HUES64 (cell line): ENCODE measurements at regions not wholly inside any gene's neighbourhood (a gene's known extent, or its start where the extent isn't known, plus 50 kb on each side); places are given as distances from the start of the nearest gene placed in this dataset.

ENCODE experiments used
- H3K27ac ChIP-seq: 2 replicates; pipeline ENCODE4 v1.7.0; 2013; ENCODE audit warnings: low read depth, low read length, inconsistent platforms
- H3K27me3 ChIP-seq: 2 replicates; pipeline ENCODE4 v1.6.1; 2013; ENCODE audit warnings: mild to moderate bottlenecking, low read length; ENCODE audit not compliant: insufficient read depth
- H3K36me3 ChIP-seq: 2 replicates; pipeline ENCODE4 v1.6.1; 2013; ENCODE audit warnings: mild to moderate bottlenecking, low read length; ENCODE audit not compliant: insufficient read depth
- H3K4me1 ChIP-seq: 2 replicates; pipeline ENCODE4 v1.6.1; 2013; ENCODE audit warnings: mild to moderate bottlenecking, low read length, moderate library complexity; ENCODE audit not compliant: insufficient read depth
- H3K4me3 ChIP-seq: 2 replicates; pipeline ENCODE4 v1.5.1; 2013; ENCODE audit warnings: mild to moderate bottlenecking, low read length, moderate library complexity
- H3K9ac ChIP-seq: 2 replicates; pipeline ENCODE4 v1.6.1; 2013; ENCODE audit warnings: mild to moderate bottlenecking, low read depth, low read length
- H3K9me3 ChIP-seq: 2 replicates; pipeline ENCODE4 v1.6.1; 2013; ENCODE audit warnings: low read depth, low read length; ENCODE audit not compliant: insufficient read depth
- WGBS: fragments of 150-250, 120-280 bp; methylation state at CpG from one replicate; pipeline ENCODE4 v1.1.7; 2013; ENCODE audit warnings: missing lambda C conversion rate; 5-methylcytosine and 5-hydroxymethylcytosine counted together

DNA sequence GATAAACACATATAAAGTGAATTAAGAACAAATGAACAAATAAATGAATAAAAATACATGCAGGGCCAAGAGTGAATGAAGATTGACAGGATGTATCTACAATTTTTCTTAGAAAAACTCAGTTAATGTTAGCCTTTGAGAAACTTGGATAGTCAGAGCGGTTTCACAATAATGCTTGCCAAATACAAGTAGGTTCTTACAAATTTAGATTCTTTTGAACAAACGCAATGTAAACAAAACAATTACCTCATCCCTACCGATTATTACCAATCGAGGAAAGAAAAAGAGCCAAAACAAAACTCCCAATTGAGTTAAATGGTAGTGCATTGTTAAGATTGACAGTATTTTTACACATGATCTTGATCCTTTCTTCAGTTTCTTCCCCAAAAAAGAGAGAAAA, 176.9 kb upstream of the DEPDC1 start:
- Histone ChIP-seq H3K9me3 (no peaks in the 10 kb centered on the region), H3K4me3 (no peak overlapping the region), H3K27ac (no peak overlapping the region), H3K9ac (no peak overlapping the region), H3K36me3 (no peaks in the 10 kb centered on the region), H3K4me1 (no peaks in the 10 kb centered on the region), H3K27me3 (no peaks in the 10 kb centered on the region)
- WGBS: 100% methylated on average over 3 of the region's 4 CpGs

DNA sequence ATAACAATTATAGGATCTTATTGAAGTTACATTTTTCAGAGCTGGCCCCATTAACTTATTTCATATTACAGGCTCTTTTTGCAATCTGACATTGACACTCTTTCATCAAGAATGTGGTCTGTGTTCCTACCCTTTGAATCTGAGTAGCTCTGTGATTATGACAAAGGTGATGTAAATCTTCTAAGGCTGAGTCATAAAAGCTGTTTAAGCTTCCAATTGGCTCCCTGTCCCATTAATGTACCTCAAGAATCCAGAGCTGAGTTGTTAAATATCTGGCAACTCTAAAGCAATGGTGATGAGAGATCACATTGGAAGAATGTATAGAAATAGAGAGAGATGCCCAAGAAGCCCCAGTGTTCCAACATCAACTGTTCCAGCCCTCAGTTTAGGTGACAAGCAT, 178.5 kb upstream of the DEPDC1 start:
- Histone ChIP-seq H3K9me3 (no peaks in the 10 kb centered on the region), H3K9ac (no peak overlapping the region), H3K27ac (no peak overlapping the region), H3K4me3 (no peak overlapping the region), H3K27me3 (no peaks in the 10 kb centered on the region), H3K4me1 (no peaks in the 10 kb centered on the region), H3K36me3 (no peaks in the 10 kb centered on the region)

- WGBS: 100% methylated on average over 1 of the region's 1 CpG
- Histone ChIP-seq H3K4me1 (no peaks in the 10 kb centered on the region), H3K4me3 (no peak overlapping the region), H3K9ac (no peak overlapping the region), H3K27me3 (no peaks in the 10 kb centered on the region), H3K9me3 (no peaks in the 10 kb centered on the region), H3K36me3 (no peaks in the 10 kb centered on the region), H3K27ac (no peak overlapping the region)
Measured at GRCh38 chr1:68677684-68678351, 180.9 kb upstream of the DEPDC1 start.

DNA sequence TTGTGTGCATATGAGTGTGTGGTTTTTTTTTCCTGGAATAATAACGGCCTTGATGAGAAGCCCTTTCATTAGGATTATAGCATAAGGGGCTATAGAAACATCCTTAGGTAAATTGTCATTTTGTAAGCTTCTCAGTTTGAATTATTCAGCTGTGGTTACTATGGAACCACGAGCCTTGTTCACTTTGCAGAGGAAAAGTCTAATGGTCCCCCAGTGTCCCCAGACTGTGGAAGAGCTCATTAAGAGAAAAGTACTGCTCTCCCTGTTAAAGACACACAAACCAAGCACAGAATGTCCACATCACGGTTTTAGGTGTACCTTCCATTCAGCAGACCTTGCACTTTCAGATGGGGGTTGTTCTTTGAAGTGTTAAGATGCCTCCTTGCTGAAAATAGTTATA, 199.3 kb upstream of the DEPDC1 start:
- Histone ChIP-seq H3K36me3 (no peaks in the 10 kb centered on the region), H3K9ac (no peak overlapping the region), H3K27me3 (no peaks in the 10 kb centered on the region), H3K27ac (no peak overlapping the region), H3K4me1 (no peaks in the 10 kb centered on the region), H3K9me3 (no peaks in the 10 kb centered on the region), H3K4me3 (no peak overlapping the region)
- 93% methylated on average over 3 of the region's 3 CpGs for WGBS

DNA sequence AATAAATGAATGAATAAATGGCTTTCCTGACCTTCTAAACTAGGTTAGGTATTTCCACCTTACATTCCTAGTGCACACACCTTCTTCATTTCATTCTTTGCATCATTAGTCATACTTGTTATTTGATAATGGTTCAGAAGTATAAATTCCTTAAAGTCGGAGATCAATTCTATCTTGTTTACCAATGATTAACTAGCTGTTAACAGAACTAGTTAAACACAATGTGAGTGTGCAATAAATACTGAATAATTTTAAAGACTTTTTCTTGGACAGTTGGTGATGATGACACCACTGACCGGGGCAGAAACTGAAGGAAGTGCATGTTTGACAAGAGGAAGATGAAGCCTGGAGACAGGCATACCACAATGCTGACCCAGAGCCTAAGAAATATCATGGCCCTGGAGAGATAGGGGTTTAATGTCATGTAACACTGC, 207.1 kb upstream of the DEPDC1 start:
- 38% methylated on average over 1 of the region's 2 CpGs for WGBS
- Histone ChIP-seq H3K9ac (no peak overlapping the region), H3K27ac (no peak overlapping the region), H3K4me3 (no peak overlapping the region), H3K4me1 (no peaks in the 10 kb centered on the region), H3K27me3 (no peaks in the 10 kb centered on the region), H3K9me3 (no peaks in the 10 kb centered on the region), H3K36me3 (no peaks in the 10 kb centered on the region)

DNA sequence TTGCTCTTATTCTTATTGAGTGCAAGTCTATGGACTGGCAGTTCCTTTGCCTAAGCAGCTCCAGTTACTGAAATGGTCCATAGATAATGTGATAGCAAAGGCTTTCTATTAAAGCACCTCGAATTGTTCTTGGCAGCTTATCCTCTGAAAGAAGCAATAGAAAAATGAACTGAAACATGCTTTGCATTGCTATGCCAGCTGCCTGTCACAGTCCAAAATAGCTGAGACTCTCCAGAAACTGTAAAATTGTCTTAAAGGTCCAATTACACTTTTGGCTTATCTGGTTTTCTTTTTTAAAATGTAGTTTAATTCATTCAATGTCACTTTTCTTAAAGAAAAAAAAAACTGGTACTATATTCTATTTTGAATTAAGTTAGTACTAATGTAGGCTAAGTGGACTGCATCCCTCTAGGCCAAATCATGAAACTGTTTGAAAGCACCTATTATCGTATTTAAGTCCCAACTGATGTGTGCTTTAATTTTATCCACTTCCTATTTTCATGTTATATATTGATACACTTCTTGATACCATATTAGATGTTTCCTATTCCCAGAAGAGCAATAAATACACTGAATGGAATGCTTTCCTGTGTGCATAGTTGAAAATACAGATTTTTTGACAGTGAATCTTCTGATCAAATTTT, 208.0 kb upstream of the DEPDC1 start:
- H3K4me1 ChIP-seq: no peaks in the 10 kb centered on the region
- WGBS: 80% methylated on average over 1 of the region's 2 CpGs
- no peak overlapping the region for H3K27ac ChIP-seq
- 0 out of 2 replicates have a peak, but pooled peaks cover 1% of the 10 kb centered on the region for H3K9me3 ChIP-seq
- H3K4me3 ChIP-seq: no peak overlapping the region
- H3K36me3 ChIP-seq: no peaks in the 10 kb centered on the region
- H3K27me3 ChIP-seq: no peaks in the 10 kb centered on the region
- no peak overlapping the region for H3K9ac ChIP-seq

DNA sequence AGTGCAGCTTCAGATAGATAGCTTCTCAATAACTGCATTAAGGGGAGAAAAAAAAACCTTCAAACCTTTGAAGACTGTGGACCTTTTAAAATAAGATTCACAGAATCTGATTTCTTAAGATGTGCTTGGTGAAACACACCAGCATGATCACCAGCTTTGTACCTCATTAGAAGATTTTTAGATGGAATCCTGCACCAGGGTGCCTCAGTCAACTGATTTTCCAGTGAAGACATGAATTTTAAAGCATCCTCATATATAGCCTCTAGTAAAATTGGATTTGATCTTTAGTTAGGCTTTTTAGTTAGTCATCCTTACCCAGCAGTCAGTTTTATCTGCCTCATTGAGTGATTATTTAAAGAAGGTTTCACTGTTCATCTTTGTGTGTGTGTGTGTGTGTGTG, 208.6 kb upstream of the DEPDC1 start:
- Histone ChIP-seq H3K27me3 (no peaks in the 10 kb centered on the region), H3K9me3 (peaks cover 7% of the 10 kb centered on the region; the same call in 1 of the 2 replicates), H3K36me3 (no peaks in the 10 kb centered on the region), H3K9ac (no peak overlapping the region), H3K4me3 (no peak overlapping the region), H3K27ac (no peak overlapping the region), H3K4me1 (no peaks in the 10 kb centered on the region)

- WGBS: 94% methylated on average over 3 of the region's 4 CpGs
- Histone ChIP-seq H3K9me3 (peaks cover 12% of the 10 kb centered on the region; the same call in 1 of the 2 replicates), H3K36me3 (no peaks in the 10 kb centered on the region), H3K4me3 (no peak overlapping the region), H3K4me1 (no peaks in the 10 kb centered on the region), H3K9ac (no peak overlapping the region), H3K27me3 (no peaks in the 10 kb centered on the region), H3K27ac (no peak overlapping the region)
Measured at GRCh38 chr1:68706639-68707317, 209.9 kb upstream of the DEPDC1 start.

DNA sequence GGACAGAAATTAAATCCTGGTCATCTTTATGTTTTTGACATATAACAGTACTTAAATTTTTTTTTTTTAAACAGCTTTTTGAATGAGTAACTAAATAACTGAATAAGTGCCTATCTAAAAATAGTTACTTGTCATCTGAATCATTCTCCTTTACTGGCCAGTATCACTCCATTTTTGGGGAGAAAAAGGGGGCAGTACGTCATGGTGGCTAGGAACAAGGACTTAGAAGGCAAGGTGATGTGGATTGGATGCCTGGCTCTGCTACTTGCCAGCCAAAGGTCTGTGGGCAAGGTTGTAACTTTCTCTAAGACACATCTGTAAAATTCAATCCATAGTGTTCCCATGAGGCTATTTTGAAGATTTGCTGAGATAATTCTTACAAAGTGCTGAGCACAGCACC, 220.4 kb upstream of the DEPDC1 start:
- no peaks in the 10 kb centered on the region for H3K4me1 ChIP-seq
- H3K4me3 ChIP-seq: no peak overlapping the region
- no peaks in the 10 kb centered on the region for H3K27me3 ChIP-seq
- H3K36me3 ChIP-seq: no peaks in the 10 kb centered on the region
- no peaks in the 10 kb centered on the region for H3K9me3 ChIP-seq
- H3K27ac ChIP-seq: no peak overlapping the region
- WGBS: 91% methylated on average over 1 of the region's 1 CpG
- no peak overlapping the region for H3K9ac ChIP-seq

GRCh38 chr1:68720476-68720875, 223.6 kb upstream of the DEPDC1 start:
- H3K27ac ChIP-seq: no peak overlapping the region
- H3K9me3 ChIP-seq: no peaks in the 10 kb centered on the region
- no peaks in the 10 kb centered on the region for H3K27me3 ChIP-seq
- 80% methylated on average over 1 of the region's 1 CpG for WGBS
- H3K36me3 ChIP-seq: no peaks in the 10 kb centered on the region
- no peaks in the 10 kb centered on the region for H3K4me1 ChIP-seq
- H3K9ac ChIP-seq: no peak overlapping the region
- H3K4me3 ChIP-seq: no peak overlapping the region

- no peak overlapping the region for H3K27ac ChIP-seq
- WGBS: 100% methylated on average over 1 of the region's 1 CpG
- no peak overlapping the region for H3K4me3 ChIP-seq
- H3K9ac ChIP-seq: no peak overlapping the region
- no peaks in the 10 kb centered on the region for H3K27me3 ChIP-seq
- H3K9me3 ChIP-seq: no peaks in the 10 kb centered on the region
- H3K4me1 ChIP-seq: no peaks in the 10 kb centered on the region
- H3K36me3 ChIP-seq: no peaks in the 10 kb centered on the region
Measured at GRCh38 chr1:68723791-68724190, 226.9 kb upstream of the DEPDC1 start.
